WTC11 (cell line): ENCODE measurements at regions not wholly inside any gene's neighbourhood (a gene's known extent, or its start where the extent isn't known, plus 50 kb on each side); places are given as distances from the start of the nearest gene placed in this dataset.

ENCODE experiments used
- CTCF ChIP-seq: fragments of 200-600 bp; IDR thresholded peaks from 2 replicates; pipeline ENCODE4 v1.8.0; 2022; ENCODE audit warnings: antibody characterized with exemption
- ERG ChIP-seq: fragments of 250-450 bp; sonication (Bioruptor Pico); IDR thresholded peaks from 2 replicates; pipeline ENCODE4 v1.8.0; 2021; ENCODE audit warnings: mild to moderate bottlenecking
- FOXP1 ChIP-seq: sonication (generic); formaldehyde crosslinking; IDR thresholded peaks from 2 replicates; pipeline ENCODE4 v1.8.0; 2022; ENCODE audit warnings: missing genetic modification reagents, mild to moderate bottlenecking, moderate library complexity, borderline replicate concordance
- MAX ChIP-seq: sonication (generic); formaldehyde crosslinking; IDR thresholded peaks from 2 replicates; pipeline ENCODE4 v1.8.0; 2022; ENCODE audit warnings: mild to moderate bottlenecking, missing genetic modification reagents
- NR2C2 ChIP-seq: sonication (generic); formaldehyde crosslinking; IDR thresholded peaks from 2 replicates; pipeline ENCODE4 v1.8.0; 2022; ENCODE audit warnings: mild to moderate bottlenecking, missing genetic modification reagents
- TEAD1 ChIP-seq: sonication (generic); formaldehyde crosslinking; IDR thresholded peaks from 2 replicates; pipeline ENCODE4 v1.8.0; 2022; ENCODE audit warnings: mild to moderate bottlenecking, missing genetic modification reagents
- ZBTB21 ChIP-seq: sonication (generic); formaldehyde crosslinking; IDR thresholded peaks from 2 replicates; pipeline ENCODE4 v1.8.1; 2023; ENCODE audit warnings: mild to moderate bottlenecking, missing genetic modification reagents, borderline replicate concordance

- TF ChIP-seq MAX (CRISPR knock-in tag) (no peak), CTCF (no peak), ERG (no peak), ZBTB21 (CRISPR knock-in tag) (no peak), TEAD1 (no peak), FOXP1 (CRISPR knock-in tag) (no peak), NR2C2 (CRISPR knock-in tag) (no peak)
Observed at GRCh38 chr1:217164403-217164802, 441.2 kb upstream of the ESRRG start.
